ENCODE measurements at regions not wholly inside any gene's neighbourhood (a gene's known extent, or its start where the extent isn't known, plus 50 kb on each side); places are given as distances from the start of the nearest gene placed in this dataset.

DNA sequence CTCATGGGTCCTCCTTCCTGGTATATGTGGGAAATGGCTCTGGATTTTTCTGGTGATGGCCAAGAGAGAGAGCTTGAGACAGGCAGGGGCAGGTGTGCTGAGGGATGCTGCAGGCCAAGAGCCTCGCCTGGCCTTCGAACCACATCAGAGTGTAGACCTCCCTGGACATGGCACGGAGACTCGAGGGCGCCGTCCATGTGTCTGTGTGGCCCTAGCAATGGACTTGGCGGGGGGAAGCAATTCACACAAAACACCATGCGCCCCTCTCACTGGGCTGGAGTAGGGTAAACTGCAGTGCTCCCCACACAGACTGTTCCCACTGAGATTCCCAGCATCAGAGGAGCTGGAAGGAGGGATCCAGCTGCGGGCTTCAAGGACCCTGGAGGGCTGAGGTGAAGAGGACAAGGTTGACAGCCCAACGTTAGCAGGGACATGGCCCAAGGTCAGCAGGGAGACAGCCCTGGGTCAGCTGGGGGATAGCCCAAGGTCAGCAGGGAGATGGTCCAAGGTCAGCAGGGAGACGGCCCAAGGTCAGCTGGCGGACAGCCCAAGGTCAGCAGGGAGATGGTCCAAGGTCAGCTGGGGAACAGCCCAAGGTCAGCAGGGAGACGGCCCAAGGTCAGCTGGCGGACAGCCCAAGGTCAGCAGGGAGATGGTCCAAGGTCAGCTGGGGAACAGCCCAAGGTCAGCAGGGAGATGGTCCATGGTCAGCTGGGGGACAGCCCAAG, 75.4 kb upstream of the HDAC4 start:
- H3K27ac ChIP-seq = no peak overlapping the region
- no peak overlapping the region for H3K4me3 ChIP-seq
- intact Hi-C loops (cut with DNase I) = no loop called here
- DNase-seq = no peak
- no peaks in the 10 kb centered on the region for H3K27me3 ChIP-seq
- no peaks in the 10 kb centered on the region for H3K9me3 ChIP-seq
- WGBS, 2 donors = 46 to 74% methylated on average over 4 to 14 of the region's 14 CpGs
- TF ChIP-seq, protein P1, sequence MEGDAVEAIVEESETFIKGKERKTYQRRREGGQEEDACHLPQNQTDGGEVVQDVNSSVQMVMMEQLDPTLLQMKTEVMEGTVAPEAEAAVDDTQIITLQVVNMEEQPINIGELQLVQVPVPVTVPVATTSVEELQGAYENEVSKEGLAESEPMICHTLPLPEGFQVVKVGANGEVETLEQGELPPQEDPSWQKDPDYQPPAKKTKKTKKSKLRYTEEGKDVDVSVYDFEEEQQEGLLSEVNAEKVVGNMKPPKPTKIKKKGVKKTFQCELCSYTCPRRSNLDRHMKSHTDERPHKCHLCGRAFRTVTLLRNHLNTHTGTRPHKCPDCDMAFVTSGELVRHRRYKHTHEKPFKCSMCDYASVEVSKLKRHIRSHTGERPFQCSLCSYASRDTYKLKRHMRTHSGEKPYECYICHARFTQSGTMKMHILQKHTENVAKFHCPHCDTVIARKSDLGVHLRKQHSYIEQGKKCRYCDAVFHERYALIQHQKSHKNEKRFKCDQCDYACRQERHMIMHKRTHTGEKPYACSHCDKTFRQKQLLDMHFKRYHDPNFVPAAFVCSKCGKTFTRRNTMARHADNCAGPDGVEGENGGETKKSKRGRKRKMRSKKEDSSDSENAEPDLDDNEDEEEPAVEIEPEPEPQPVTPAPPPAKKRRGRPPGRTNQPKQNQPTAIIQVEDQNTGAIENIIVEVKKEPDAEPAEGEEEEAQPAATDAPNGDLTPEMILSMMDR (IDR thresholded peaks at IDR 0.05) = no peak
- TF ChIP-seq POLR2A (IDR thresholded peaks at IDR 0.05) = no peak
- no peak for ATAC-seq
- no peaks in the 10 kb centered on the region for H3K4me1 ChIP-seq
- H3K36me3 ChIP-seq (replicated peaks in 1 of 2; ENCODE audit: insufficient read depth in 1 of 2, low read depth in 2 of 2) = no peaks in the 10 kb centered on the region

DNA sequence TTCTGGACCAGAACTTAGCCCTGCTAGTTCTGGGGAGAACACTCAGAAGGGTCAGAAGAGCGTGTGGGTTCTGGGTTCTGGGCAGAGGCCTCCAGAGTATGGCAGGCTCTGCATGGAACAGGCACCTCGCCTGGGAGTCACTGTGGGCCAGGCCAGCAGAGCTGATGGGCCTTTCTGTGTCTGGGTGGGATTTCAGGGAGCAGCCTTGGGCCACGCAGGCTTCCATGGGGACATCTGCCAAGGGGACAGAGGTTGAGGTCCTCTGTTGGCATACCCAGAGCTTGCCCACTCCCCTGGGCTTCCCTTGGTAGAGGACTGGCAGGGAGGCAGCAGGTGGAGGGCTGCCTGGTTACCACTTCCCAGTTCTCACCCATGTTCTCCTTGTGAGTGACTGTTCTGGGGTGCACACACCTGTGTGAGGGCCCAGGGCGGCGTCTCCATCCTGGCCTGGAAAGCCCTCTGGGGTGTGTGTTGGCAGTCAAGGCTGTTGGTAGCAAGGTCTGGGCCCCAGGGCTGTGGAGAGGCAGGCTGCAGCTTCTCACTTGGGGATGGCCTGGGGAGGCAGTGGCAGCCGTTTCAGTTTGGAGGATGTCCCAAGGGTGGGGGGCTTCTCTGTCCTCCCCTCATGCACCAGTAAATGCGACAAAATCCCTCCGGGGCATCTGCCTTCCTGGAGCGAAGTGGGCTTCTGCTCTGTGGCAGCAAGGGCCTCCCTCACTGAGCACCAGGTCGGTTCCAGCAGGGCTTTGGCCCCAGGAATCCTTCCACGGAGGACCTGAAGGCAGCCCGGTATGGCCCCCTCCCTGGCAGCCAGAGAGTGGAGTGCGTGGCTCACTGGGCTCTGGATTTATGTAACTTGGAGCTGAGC, 74.6 kb upstream of the HDAC4 start:
- TF ChIP-seq, protein P1 (IDR thresholded peaks at IDR 0.05) = no peak
- no peak for TF ChIP-seq POLR2A (IDR thresholded peaks at IDR 0.05)
- H3K27ac ChIP-seq = no peak overlapping the region
- no peak for DNase-seq
- H3K27me3 ChIP-seq = no peaks in the 10 kb centered on the region
- intact Hi-C loops (cut with DNase I) = no loop called here
- no peak for ATAC-seq
- 72% methylated on average over 13 of the region's 13 CpGs; no CpG with 5 or more reads in 1 of the 2 donors for WGBS, 2 donors
- H3K4me3 ChIP-seq = no peak overlapping the region
- no peaks in the 10 kb centered on the region for H3K36me3 ChIP-seq (replicated peaks in 1 of 2; ENCODE audit: insufficient read depth in 1 of 2, low read depth in 2 of 2)
- H3K9me3 ChIP-seq = no peaks in the 10 kb centered on the region
- no peaks in the 10 kb centered on the region for H3K4me1 ChIP-seq

DNA sequence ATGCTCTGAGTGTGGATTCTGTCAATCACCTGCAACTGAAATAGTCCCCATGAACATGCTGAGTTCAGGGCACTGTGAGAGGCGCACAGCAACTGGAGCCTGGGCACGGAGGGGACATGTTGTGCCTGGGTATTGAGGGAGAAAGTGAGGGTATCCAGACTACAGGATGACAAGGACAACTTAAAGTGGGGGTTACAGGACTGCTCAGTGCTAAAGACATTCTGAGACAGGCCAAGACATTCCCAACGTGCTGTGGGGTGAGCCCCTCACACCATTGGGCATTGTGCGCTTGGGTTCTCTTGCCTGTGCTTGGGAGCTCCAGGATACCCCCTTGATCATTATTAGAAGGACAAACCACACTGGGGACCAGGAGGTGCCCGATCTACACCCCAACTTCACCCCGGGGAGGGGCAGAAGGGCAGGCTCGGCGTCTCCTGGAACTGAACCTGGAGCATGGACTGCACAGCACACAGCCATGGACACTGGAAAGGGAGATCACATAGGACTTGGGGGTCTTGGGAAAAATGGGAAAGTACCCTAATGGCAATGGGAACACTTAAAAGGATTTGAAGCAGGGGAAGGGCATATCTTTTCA, 72.5 kb upstream of the HDAC4 start:
- no peaks in the 10 kb centered on the region for H3K9me3 ChIP-seq
- intact Hi-C loops (cut with DNase I) = no loop called here
- H3K4me1 ChIP-seq = no peaks in the 10 kb centered on the region
- no peaks in the 10 kb centered on the region for H3K27me3 ChIP-seq
- H3K36me3 ChIP-seq (replicated peaks in 1 of 2; ENCODE audit: insufficient read depth in 1 of 2, low read depth in 2 of 2) = no peaks in the 10 kb centered on the region
- DNase-seq (no peak), ATAC-seq (no peak)
- H3K27ac ChIP-seq = no peak overlapping the region
- WGBS, 2 donors = 68 to 79% methylated on average over 8 of the region's 8 CpGs
- H3K4me3 ChIP-seq = no peak overlapping the region
- TF ChIP-seq, protein P1 (IDR thresholded peaks at IDR 0.05) = no peak
- TF ChIP-seq POLR2A (IDR thresholded peaks at IDR 0.05) = no peak

DNA sequence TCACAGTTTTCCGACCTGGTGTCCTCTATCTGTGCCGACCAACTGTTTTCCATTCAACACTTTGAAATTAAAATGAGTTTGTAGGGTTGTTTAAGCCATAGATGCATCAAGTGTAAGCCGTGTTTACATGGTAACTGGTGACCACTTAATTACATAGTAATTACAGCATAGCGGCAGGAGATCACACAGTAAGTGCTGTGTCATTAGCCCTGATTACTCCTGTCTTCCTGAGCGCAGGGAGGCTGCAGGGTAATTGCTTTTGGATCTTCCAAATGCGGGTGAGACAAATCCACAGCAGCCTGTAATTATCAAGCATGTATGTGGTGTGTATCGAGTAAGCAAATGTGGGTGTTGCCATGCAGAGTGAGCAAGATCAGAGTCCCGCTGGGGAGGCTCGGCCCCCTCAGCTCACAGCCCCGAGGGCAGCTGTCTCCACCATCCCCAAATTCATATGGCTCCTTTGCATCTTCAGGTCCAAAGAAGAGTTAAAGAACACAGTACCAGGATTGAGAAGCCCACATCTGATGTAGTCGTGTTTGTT, 71.5 kb upstream of the HDAC4 start:
- WGBS, 2 donors = 44 to 57% methylated on average over 11 of the region's 11 CpGs
- no peaks in the 10 kb centered on the region for H3K9me3 ChIP-seq
- DNase-seq (no peak), ATAC-seq (no peak)
- intact Hi-C loops (cut with DNase I) = no loop called here
- H3K27ac ChIP-seq = no peak overlapping the region
- H3K4me1 ChIP-seq = no peaks in the 10 kb centered on the region
- no peak overlapping the region for H3K4me3 ChIP-seq
- H3K36me3 ChIP-seq (replicated peaks in 1 of 2; ENCODE audit: insufficient read depth in 1 of 2, low read depth in 2 of 2) = no peaks in the 10 kb centered on the region
- TF ChIP-seq, protein P1 (IDR thresholded peaks at IDR 0.05) = no peak
- no peak for TF ChIP-seq POLR2A (IDR thresholded peaks at IDR 0.05)
- H3K27me3 ChIP-seq = no peaks in the 10 kb centered on the region
